ENCODE measurements at regions not wholly inside any gene's neighbourhood (a gene's known extent, or its start where the extent isn't known, plus 50 kb on each side); places are given as distances from the start of the nearest gene placed in this dataset.

DNA sequence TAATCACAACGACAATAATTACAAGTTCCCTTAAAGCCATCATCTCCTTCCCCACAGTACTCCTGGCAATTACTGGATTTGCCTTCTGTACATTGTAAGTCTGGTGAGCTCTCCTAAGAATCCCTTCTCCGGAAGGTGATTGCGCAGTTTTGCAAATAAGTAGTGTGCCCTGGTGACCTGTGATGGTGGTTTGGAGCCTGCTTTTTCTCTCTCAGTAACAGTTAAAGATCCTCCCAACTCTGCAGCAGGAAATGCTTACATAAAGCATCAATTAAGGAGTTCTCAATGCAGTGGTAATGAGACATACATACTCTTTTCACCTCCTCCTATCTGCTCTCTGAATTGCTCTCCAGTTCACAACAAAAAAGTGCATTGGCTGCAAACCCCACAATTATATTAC, 159.7 kb downstream of the SH2D1A start:
- H3K9me3 Mint-ChIP-seq, result no peaks in the 10 kb centered on the region
- no peaks in the 10 kb centered on the region for H3K27me3 Mint-ChIP-seq
- Histone ChIP-seq H3K4me3 (ENCODE audit: low read length) (no peak overlapping the region), H3K4me1 (ENCODE audit: insufficient read depth, low read length) (no peaks in the 10 kb centered on the region), H3K36me3 (ENCODE audit: insufficient read depth, low read length) (no peaks in the 10 kb centered on the region), H3K27me3 (ENCODE audit: control insufficient read depth in 1 of 2, insufficient read depth in 2 of 2, low read length in 2 of 2) (no peaks in the 10 kb centered on the region), H3K9me3 (ENCODE audit: control insufficient read depth in 1 of 2, insufficient read depth in 1 of 2, low read length in 2 of 2) (no peaks in the 10 kb centered on the region), H3K27ac (ENCODE audit: low read depth in 1 of 2, low read length in 2 of 2) (no peak overlapping the region)
- intact Hi-C loops (cut with DNase I, micrococcal nuclease), result no loop called here
- ATAC-seq (ENCODE audit: poor library complexity) (no peak), DNase-seq (no peak)
- peaks cover 18% of the 10 kb centered on the region for H3K4me1 Mint-ChIP-seq (ENCODE audit: low read depth)
- ChIA-PET CTCF (no interaction called here), POLR2A (interaction anchor here (0.6 kb wide), 1 partner anchor 589 kb away, joined by 3 read pairs; no protein-coding TSS in a partner anchor)
- H3K4me3 Mint-ChIP-seq, result no peak overlapping the region
- H3K36me3 Mint-ChIP-seq (ENCODE audit: low read depth), result no peaks in the 10 kb centered on the region
- TF ChIP-seq, protein P1, sequence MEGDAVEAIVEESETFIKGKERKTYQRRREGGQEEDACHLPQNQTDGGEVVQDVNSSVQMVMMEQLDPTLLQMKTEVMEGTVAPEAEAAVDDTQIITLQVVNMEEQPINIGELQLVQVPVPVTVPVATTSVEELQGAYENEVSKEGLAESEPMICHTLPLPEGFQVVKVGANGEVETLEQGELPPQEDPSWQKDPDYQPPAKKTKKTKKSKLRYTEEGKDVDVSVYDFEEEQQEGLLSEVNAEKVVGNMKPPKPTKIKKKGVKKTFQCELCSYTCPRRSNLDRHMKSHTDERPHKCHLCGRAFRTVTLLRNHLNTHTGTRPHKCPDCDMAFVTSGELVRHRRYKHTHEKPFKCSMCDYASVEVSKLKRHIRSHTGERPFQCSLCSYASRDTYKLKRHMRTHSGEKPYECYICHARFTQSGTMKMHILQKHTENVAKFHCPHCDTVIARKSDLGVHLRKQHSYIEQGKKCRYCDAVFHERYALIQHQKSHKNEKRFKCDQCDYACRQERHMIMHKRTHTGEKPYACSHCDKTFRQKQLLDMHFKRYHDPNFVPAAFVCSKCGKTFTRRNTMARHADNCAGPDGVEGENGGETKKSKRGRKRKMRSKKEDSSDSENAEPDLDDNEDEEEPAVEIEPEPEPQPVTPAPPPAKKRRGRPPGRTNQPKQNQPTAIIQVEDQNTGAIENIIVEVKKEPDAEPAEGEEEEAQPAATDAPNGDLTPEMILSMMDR (IDR thresholded peaks at IDR 0.05), result no peak
- no peak overlapping the region for H3K27ac Mint-ChIP-seq

DNA sequence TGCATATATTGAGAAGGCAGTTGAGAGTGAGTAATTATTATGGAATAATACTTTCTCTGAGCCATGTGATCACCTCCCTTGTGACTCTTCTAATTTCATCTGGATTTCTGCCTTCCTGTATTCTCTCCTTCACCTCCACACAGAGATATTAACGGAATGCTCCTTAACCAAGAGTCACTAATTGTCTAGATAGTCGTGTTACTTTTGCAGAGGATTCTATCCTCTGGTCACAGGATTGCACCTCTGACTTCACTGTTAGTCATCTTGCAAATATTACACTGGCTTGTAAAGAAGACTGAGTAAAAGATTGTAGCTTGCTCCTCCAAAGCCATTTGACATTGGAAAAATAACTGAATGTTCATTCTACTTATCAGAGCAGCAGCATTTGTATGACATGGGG, 160.9 kb downstream of the SH2D1A start:
- no peak for ATAC-seq (ENCODE audit: poor library complexity)
- TF ChIP-seq, protein P1 (IDR thresholded peaks at IDR 0.05), result no peak

DNA sequence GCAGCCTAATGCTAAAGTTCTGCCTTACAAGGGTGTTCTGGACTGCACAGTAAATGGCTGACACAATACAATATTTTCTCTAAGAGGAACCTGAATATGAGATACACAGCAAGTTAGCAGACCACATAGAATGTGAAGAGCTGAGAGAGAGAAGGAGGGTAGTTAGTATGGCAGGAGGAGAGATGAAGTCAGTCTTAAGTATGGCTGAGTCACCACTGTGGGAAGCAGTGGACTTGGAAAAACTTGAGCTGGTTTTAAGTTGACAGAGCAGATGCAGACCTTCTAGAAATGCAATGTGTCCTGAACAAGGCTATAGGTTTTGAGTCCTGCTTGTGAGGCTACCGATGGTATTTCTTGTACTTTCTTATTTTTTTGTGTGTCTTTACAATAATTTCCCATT, 172.5 kb downstream of the SH2D1A start:
- Histone ChIP-seq H3K4me3 (ENCODE audit: low read length) (no peak overlapping the region), H3K4me1 (ENCODE audit: insufficient read depth, low read length) (no peaks in the 10 kb centered on the region), H3K36me3 (ENCODE audit: insufficient read depth, low read length) (no peaks in the 10 kb centered on the region), H3K27me3 (ENCODE audit: control insufficient read depth in 1 of 2, insufficient read depth in 2 of 2, low read length in 2 of 2) (no peaks in the 10 kb centered on the region), H3K9me3 (ENCODE audit: control insufficient read depth in 1 of 2, insufficient read depth in 1 of 2, low read length in 2 of 2) (no peaks in the 10 kb centered on the region), H3K27ac (ENCODE audit: low read depth in 1 of 2, low read length in 2 of 2) (no peak overlapping the region)
- no peaks in the 10 kb centered on the region for H3K4me1 Mint-ChIP-seq (ENCODE audit: low read depth)
- no peak overlapping the region for H3K27ac Mint-ChIP-seq
- peaks cover 64% of the 10 kb centered on the region for H3K36me3 Mint-ChIP-seq (ENCODE audit: low read depth)
- no peak overlapping the region for H3K4me3 Mint-ChIP-seq
- ChIA-PET CTCF (no interaction called here), POLR2A (no interaction called here)
- no peaks in the 10 kb centered on the region for H3K9me3 Mint-ChIP-seq
- ATAC-seq (ENCODE audit: poor library complexity) (no peak), DNase-seq (no peak)
- intact Hi-C loops (cut with DNase I, micrococcal nuclease), result no loop called here
- TF ChIP-seq, protein P1 (IDR thresholded peaks at IDR 0.05), result no peak
- no peaks in the 10 kb centered on the region for H3K27me3 Mint-ChIP-seq

More for the DNA sequence above, 160.9 kb downstream of the SH2D1A start:
- intact Hi-C loops (cut with DNase I, micrococcal nuclease), result no loop called here
- peaks cover 12% of the 10 kb centered on the region for H3K4me1 Mint-ChIP-seq (ENCODE audit: low read depth)
- Histone ChIP-seq H3K27ac (ENCODE audit: low read depth in 1 of 2, low read length in 2 of 2) (no peak overlapping the region), H3K9me3 (ENCODE audit: control insufficient read depth in 1 of 2, insufficient read depth in 1 of 2, low read length in 2 of 2) (no peaks in the 10 kb centered on the region), H3K27me3 (ENCODE audit: control insufficient read depth in 1 of 2, insufficient read depth in 2 of 2, low read length in 2 of 2) (peaks cover 0 to 3% of the 10 kb centered on the region in 2 experiments), H3K4me3 (ENCODE audit: low read length) (no peak overlapping the region), H3K4me1 (ENCODE audit: insufficient read depth, low read length) (no peaks in the 10 kb centered on the region), H3K36me3 (ENCODE audit: insufficient read depth, low read length) (no peaks in the 10 kb centered on the region)
- H3K27me3 Mint-ChIP-seq, result no peaks in the 10 kb centered on the region
- ChIA-PET POLR2A (no interaction called here), CTCF (interaction anchor here (0.6 kb wide), 1 partner anchor 35 kb away, joined by 3 read pairs; no protein-coding TSS in a partner anchor)
- H3K9me3 Mint-ChIP-seq, result no peaks in the 10 kb centered on the region
- no peak overlapping the region for H3K4me3 Mint-ChIP-seq
- H3K27ac Mint-ChIP-seq, result no peak overlapping the region
- no peaks in the 10 kb centered on the region for H3K36me3 Mint-ChIP-seq (ENCODE audit: low read depth)
- no peak for DNase-seq
